Pons (tissue), 1 donor: ENCODE measurements at regions not wholly inside any gene's neighbourhood (a gene's known extent, or its start where the extent isn't known, plus 50 kb on each side); places are given as distances from the start of the nearest gene placed in this dataset.
A peak's percentile ranks its signal among the peaks of the same experiment; 100 is the strongest.
"Not testable (repeated sequence)": the region's sequence is repeated elsewhere in the genome, so short reads cannot be mapped to it uniquely, and the experiment has no call there.

Experiments used
- DNase-seq: peaks from one replicate; pipeline ENCODE4 v3.0.0-alpha.2; 2016; ENCODE audit warnings: low spot score

- DNase-seq = no peak
Measured at GRCh38 chr4:181085557-181085956, 1157.6 kb upstream of the TENM3 start.

DNA sequence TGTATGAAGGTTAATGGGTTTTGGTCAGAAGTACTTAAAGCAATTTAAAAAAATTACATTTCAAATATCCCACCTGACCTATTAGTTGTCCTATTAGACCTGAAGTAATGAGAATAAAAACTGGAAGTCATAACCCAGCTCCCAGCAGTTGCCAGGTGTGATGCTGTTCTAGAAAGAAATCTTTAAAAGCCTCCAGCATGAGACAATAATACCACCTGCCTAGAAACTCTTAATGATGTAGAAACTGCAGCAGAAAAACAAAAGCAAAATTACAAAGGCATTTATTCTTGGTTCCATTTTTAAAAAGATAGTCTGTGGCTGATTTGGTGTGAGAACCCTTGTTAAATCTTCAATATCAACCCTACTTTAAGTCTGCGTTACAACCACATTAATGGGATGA is 1137.7 kb upstream of the TENM3 start:
- DNase-seq = no peak

DNA sequence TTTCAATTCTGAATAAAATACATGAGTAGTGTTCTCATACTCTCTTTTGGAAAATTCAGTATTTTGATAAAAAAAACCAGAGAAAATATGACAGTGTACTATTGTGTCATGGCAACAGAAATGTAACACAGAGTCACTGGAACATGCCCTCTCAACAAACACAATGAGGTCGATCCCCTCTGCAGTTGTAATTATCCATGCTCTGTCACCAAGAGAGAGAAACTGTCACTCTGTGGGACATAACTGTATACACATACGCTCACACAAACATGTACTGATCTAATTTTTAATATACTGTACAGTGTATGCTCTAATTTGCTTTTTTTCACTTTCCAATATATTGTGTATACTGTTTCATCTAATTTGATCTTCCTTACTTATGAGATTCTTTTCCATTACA is 1136.8 kb upstream of the TENM3 start:
- no peak for DNase-seq

GRCh38 chr4:181108237-181108636 is 1135.0 kb upstream of the TENM3 start:
- no peak for DNase-seq

DNA sequence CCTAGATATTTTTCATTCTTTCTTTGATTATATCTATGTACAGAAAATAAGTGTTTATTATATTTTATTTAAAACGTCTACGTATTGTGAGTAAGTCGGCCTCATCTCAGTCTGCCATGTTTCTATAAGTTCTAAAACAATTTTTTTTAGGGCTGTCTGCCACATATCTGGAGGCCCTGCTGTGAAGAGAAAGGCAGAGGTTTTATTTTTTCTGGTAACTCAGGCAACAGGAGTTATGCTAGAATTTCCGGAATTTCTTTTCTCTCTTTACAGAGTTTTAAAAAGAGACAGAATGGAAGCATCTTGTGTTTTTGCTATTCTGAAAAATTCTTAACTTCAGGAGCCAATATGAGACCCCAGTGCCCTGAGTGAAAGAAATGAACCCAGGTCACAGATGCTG is 1124.0 kb upstream of the TENM3 start:
- no peak for DNase-seq

DNA sequence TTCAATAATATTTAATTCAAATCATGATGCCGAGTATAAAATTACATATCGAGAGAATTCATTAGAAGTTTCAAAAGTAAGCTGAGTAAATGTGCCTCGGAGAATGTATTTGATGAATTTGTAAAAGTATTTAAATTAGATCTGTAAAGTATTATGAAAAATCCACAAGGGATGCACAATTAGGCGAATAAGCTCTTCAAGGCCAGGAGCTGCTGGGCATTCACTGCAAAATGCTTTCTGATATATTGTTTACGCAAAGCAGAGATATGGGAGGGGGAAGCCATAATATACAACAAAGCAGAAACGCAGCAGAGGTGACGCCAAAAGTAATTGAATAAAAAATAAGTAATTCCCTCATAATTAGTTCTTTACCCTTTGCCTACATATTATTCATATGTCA is 1121.5 kb upstream of the TENM3 start:
- DNase-seq = no peak

DNA sequence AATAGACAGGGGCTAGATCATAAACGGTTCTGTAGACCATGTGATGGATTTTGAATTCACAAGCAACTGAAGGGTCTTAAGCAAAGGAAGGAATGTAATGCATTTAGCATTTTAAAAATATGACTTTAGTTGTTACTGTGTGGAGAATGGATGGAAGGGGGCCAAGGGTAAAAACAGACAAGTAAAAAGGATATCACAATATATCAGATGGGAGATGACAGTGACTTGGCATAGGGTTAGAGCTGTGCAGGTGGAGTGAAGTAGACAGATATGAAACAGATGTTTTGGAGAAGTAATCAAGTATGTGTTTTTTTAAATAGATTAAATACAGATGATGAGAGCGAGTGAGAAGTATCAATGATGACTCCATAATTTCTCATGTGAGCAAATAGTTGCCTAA is 1116.0 kb upstream of the TENM3 start:
- DNase-seq = no peak

DNA sequence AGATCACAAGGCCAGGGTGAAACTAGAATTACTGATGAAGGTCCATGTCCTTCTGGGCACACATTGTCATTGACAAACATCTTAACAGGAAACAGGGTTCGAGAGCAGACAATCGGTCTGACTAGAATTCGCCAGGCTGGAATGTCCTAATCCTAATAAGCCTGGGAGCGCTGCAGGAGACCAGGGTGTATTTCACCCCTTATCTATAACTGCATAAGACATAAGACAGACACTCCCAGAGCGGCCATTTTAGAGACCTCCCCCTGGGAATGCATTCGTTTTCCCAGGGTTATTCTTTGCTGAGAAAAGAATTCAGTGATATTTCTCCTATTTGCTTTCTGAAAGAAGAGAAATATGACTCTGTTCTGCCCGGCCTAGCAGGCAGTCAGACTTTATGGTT is 1112.9 kb upstream of the TENM3 start:
- not testable (repeated sequence) for DNase-seq

DNA sequence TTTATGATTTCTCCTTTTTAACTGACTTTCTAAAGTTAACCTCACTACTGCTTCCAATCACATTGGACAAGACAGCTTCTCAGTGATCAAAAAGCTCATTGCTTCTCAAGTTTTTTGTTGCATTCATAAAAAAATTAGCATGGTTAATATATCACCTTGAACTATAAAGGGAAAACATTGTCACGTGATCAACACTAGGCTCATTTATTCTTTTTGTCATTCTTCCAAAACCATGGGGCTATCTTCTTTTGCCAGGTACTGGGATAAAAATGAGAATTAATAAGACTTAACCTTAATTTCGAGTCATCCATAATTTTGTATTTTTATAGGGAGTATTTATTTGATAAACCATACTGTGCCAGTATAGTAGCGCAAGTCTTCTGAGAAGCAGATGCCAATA is 1105.9 kb upstream of the TENM3 start:
- no peak for DNase-seq

- DNase-seq = no peak
Measured at GRCh38 chr4:181138116-181138515, 1105.1 kb upstream of the TENM3 start.

- DNase-seq = no peak
Measured at GRCh38 chr4:181140037-181140603, 1103.1 kb upstream of the TENM3 start.

- DNase-seq = peak; percentile 79
Measured at GRCh38 chr4:181143250-181143854, 1099.8 kb upstream of the TENM3 start.

GRCh38 chr4:181146051-181146450 is 1097.2 kb upstream of the TENM3 start:
- DNase-seq = no peak

GRCh38 chr4:181147416-181147951 is 1095.7 kb upstream of the TENM3 start:
- peak; percentile 22 for DNase-seq

GRCh38 chr4:181148470-181148869 is 1094.7 kb upstream of the TENM3 start:
- no peak for DNase-seq

GRCh38 chr4:181150191-181150590 is 1093.0 kb upstream of the TENM3 start:
- DNase-seq = no peak

- no peak for DNase-seq
Measured at GRCh38 chr4:181151856-181152255, 1091.3 kb upstream of the TENM3 start.

GRCh38 chr4:181157647-181158046 is 1085.6 kb upstream of the TENM3 start:
- no peak for DNase-seq

DNA sequence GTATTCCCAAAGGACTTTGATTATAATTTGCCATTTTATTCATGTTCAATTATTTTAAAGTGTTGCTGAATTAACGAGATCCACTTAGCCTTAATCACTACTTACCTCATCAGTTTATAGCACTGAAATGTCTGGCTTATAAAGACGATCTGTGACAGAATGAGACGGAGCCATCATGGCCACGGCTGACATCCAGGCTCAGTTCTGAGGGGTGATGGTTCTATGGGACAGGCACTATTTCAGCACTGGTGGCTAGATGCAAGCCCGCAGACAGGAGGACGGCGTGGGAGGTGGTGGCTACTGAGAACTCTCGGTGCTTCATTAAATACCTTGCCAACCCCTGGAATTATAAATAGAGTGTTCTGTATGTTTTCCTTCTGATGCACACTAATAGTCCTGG is 1084.2 kb upstream of the TENM3 start:
- DNase-seq = no peak

GRCh38 chr4:181161669-181162068 is 1081.5 kb upstream of the TENM3 start:
- DNase-seq = no peak

- DNase-seq = no peak
Measured at GRCh38 chr4:181162266-181162665, 1080.9 kb upstream of the TENM3 start.

- no peak for DNase-seq
Measured at GRCh38 chr4:181162676-181163075, 1080.5 kb upstream of the TENM3 start.

GRCh38 chr4:181166742-181167399 is 1076.3 kb upstream of the TENM3 start:
- DNase-seq = no peak
